ENCODE measurements at regions not wholly inside any gene's neighbourhood (a gene's known extent, or its start where the extent isn't known, plus 50 kb on each side); places are given as distances from the start of the nearest gene placed in this dataset.
"Not testable (repeated sequence)": the region's sequence is repeated elsewhere in the genome, so short reads cannot be mapped to it uniquely, and the experiment has no call there.

GRCh38 chr10:42883993-42884983 is 101.7 kb downstream of the BMS1 start:
- DNase-seq, result no peak

GRCh38 chr10:42885491-42886270 is 103.1 kb downstream of the BMS1 start:
- no peak for DNase-seq

GRCh38 chr10:42887734-42888503 is 105.3 kb downstream of the BMS1 start:
- DNase-seq, result no peak

- DNase-seq, result no peak
These were observed 106.0 kb downstream of the BMS1 start for GRCh38 chr10:42888504-42889095.

GRCh38 chr10:42896735-42897134 is 114.1 kb downstream of the BMS1 start:
- no peak for DNase-seq

GRCh38 chr10:42898037-42898960 is 115.7 kb downstream of the BMS1 start:
- DNase-seq, result no peak

GRCh38 chr10:42899036-42899435 is 116.4 kb downstream of the BMS1 start:
- no peak for DNase-seq

GRCh38 chr10:42900346-42900745 is 117.8 kb downstream of the BMS1 start:
- DNase-seq, result not testable (repeated sequence)

GRCh38 chr10:42911359-42911758 is 128.8 kb downstream of the BMS1 start:
- DNase-seq, result no peak

GRCh38 chr10:42916974-42917373 is 134.4 kb downstream of the BMS1 start:
- no peak for DNase-seq

GRCh38 chr10:42917821-42918220 is 135.2 kb downstream of the BMS1 start:
- no peak for DNase-seq

- no peak for DNase-seq
These were observed 139.4 kb downstream of the BMS1 start for GRCh38 chr10:42921951-42922350.

GRCh38 chr10:42924484-42924883 is 141.9 kb downstream of the BMS1 start:
- no peak for DNase-seq

GRCh38 chr10:42926843-42927242 is 144.2 kb downstream of the BMS1 start:
- DNase-seq, result no peak

- DNase-seq, result no peak
These were observed 145.5 kb downstream of the BMS1 start for GRCh38 chr10:42928064-42928463.

GRCh38 chr10:42929236-42929635 is 146.6 kb downstream of the BMS1 start:
- DNase-seq, result no peak

- DNase-seq, result no peak
These were observed 146.9 kb upstream of the RET start for GRCh38 chr10:42929993-42930392.

GRCh38 chr10:42930516-42931192 is 146.2 kb upstream of the RET start:
- no peak for DNase-seq

GRCh38 chr10:42932116-42932515 is 144.8 kb upstream of the RET start:
- DNase-seq, result no peak

- DNase-seq, result peak; percentile 39
These were observed 144.0 kb upstream of the RET start for GRCh38 chr10:42932735-42933447.
